SK-N-MC (cell line): ENCODE measurements at regions not wholly inside any gene's neighbourhood (a gene's known extent, or its start where the extent isn't known, plus 50 kb on each side); places are given as distances from the start of the nearest gene placed in this dataset.

Experiments
- EZH2 ChIP-seq: fragments of 200-600 bp; sonication (generic); IDR thresholded peaks from one replicate; pipeline ENCODE4 v1.6.1; 2017; ENCODE audit warnings: antibody characterized with exemption
- FOXP2 ChIP-seq: optimal IDR thresholded peaks from 2 replicates; pipeline ENCODE3; 2011; ENCODE audit warnings: mild to moderate bottlenecking, moderate library complexity; ENCODE audit not compliant: insufficient read depth; ENCODE audit errors: extremely low read length, control extremely low read depth
- POLR2AphosphoS5 ChIP-seq: IDR thresholded peaks from 2 replicates; pipeline ENCODE4 v1.6.1; 2012; ENCODE audit warnings: mild to moderate bottlenecking, low read depth, low read length, borderline replicate concordance

DNA sequence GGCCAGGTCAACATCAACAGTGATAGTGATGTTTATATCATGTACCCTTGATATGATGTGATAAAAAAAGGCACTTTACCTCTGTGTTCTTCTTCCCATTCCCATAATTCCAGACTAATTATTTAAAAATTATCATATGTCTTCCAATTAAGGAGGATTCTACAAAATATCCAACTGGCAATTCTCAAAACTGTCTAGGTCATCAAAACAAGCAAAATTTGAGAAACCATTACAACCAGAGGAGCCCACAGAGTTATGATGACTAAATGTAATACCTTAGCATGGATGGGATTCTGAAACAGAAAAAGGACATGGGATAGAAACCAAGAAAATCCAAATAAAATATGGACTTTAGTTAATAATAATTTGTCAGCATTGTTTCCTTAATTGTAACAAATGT, 428.6 kb upstream of the AMOT start:
- no peak for TF ChIP-seq EZH2
- no peak for TF ChIP-seq POLR2AphosphoS5
- no peak for TF ChIP-seq FOXP2
